H1 (cell line): ENCODE measurements at regions not wholly inside any gene's neighbourhood (a gene's known extent, or its start where the extent isn't known, plus 50 kb on each side); places are given as distances from the start of the nearest gene placed in this dataset.

Source experiments
- CTCF ChIA-PET: fragments of 300-600 bp; sonication (Branson Sonifier 250); formaldehyde crosslinking; loops from one replicate; lab custom pipeline; 2021; ENCODE audit not compliant: partially characterized antibody; lab: Charles Lee
- POLR2A ChIA-PET: fragments of 300-600 bp; sonication (Branson Sonifier 250); formaldehyde crosslinking; loops from one replicate; lab custom pipeline; 2021; ENCODE audit warnings: inconsistent platforms; ENCODE audit not compliant: partially characterized antibody; lab: Charles Lee
- DNase-seq, 2 experiments: peaks; one replicate each; pipeline versions ENCODE4 v3.0.0 to v3.0.0-alpha.2; 2010 to 2022; ENCODE audit warnings: low spot score in 2 of 2, low read depth in 1 of 2, mixed read lengths in 1 of 2
- FAIRE-seq: peaks from 2 replicates; lab custom pipeline; 2011; peaks lifted over from hg19 to GRCh38; lab: Jason Lieb, UNC
- H2AFZ ChIP-seq: 2 replicates; pipeline ENCODE4 v1.8.1; 2012; ENCODE audit warnings: low read length, inconsistent platforms
- H2AK5ac ChIP-seq: 2 replicates; pipeline ENCODE4 v1.6.1; 2013; ENCODE audit warnings: low read depth, low read length
- H2BK120ac ChIP-seq: replicated peaks from 2 replicates; pipeline ENCODE3; 2013; ENCODE audit warnings: low read depth, low read length, inconsistent platforms
- H2BK12ac ChIP-seq: 2 replicates; pipeline ENCODE4 v1.6.1; 2013; ENCODE audit warnings: low read depth, low read length
- H2BK15ac ChIP-seq: 2 replicates; pipeline ENCODE4 v1.6.1; 2013; ENCODE audit warnings: low read length
- H2BK20ac ChIP-seq: 2 replicates; pipeline ENCODE4 v1.6.1; 2013; ENCODE audit warnings: low read length
- H2BK5ac ChIP-seq: 2 replicates; pipeline ENCODE4 v1.6.1; 2013; ENCODE audit warnings: low read depth, low read length
- H3K14ac ChIP-seq: 2 replicates; pipeline ENCODE4 v1.6.1; 2013; ENCODE audit warnings: inconsistent platforms; ENCODE audit not compliant: insufficient read length
- H3K18ac ChIP-seq: 2 replicates; pipeline ENCODE4 v1.6.1; 2013; ENCODE audit warnings: low read length; ENCODE audit errors: extremely low read depth
- H3K23ac ChIP-seq: 2 replicates; pipeline ENCODE4 v1.6.1; 2013; ENCODE audit warnings: inconsistent platforms; ENCODE audit not compliant: insufficient read length
- H3K23me2 ChIP-seq: 2 replicates; pipeline ENCODE4 v1.6.1; 2013; ENCODE audit warnings: low read depth, low read length
- H3K27ac ChIP-seq: 2 replicates; pipeline ENCODE4 v1.6.1; 2011; ENCODE audit warnings: low read depth, low read length, inconsistent platforms
- H3K27me3 ChIP-seq, 4 experiments: replicated peaks in 1 of 4; 1 replicate in 1 of 4; 2 replicates in 3 of 4; pipeline versions ENCODE4 v1.6.1 to v1.8.1; 2011 to 2013; ENCODE audit warnings: low read length in 3 of 4, mild to moderate bottlenecking in 3 of 4, inconsistent platforms in 2 of 4, mixed read lengths in 2 of 4, moderate library complexity in 1 of 4; ENCODE audit not compliant: control insufficient read depth in 3 of 4, insufficient read depth in 3 of 4; ENCODE audit errors: extremely low read depth in 1 of 4
- H3K36me3 ChIP-seq, 4 experiments: 2 replicates each; pipeline versions ENCODE4 v1.6.1 to v1.8.1; 2011 to 2013; ENCODE audit warnings: mild to moderate bottlenecking in 4 of 4, low read length in 3 of 4, moderate library complexity in 2 of 4, control low read depth in 1 of 4, inconsistent platforms in 1 of 4; ENCODE audit not compliant: insufficient read depth in 4 of 4, control insufficient read depth in 2 of 4
- H3K4ac ChIP-seq: replicated peaks from 2 replicates; pipeline ENCODE3; 2013; ENCODE audit warnings: low read length, low read depth, mixed read lengths, inconsistent platforms; ENCODE audit not compliant: insufficient read length
- H3K4me1 ChIP-seq, 4 experiments: replicated peaks in 1 of 4; 1 replicate in 1 of 4; 2 replicates in 3 of 4; pipeline versions ENCODE4 v1.6.1 to v1.8.1; 2011 to 2013; ENCODE audit warnings: low read length in 3 of 4, inconsistent platforms in 2 of 4, mixed read lengths in 1 of 4; ENCODE audit not compliant: insufficient read depth in 4 of 4, control insufficient read depth in 3 of 4
- H3K4me2 ChIP-seq, 2 experiments: 2 replicates each; pipeline versions ENCODE4 v1.6.1 to v1.8.1; 2011 to 2013; ENCODE audit warnings: low read depth in 2 of 2, low read length in 2 of 2, control low read depth in 1 of 2, inconsistent platforms in 1 of 2, mild to moderate bottlenecking in 1 of 2; ENCODE audit not compliant: insufficient read depth in 1 of 2
- H3K4me3 ChIP-seq, 4 experiments: fragments of 200-600, 300-600 bp in 1 of 4; sonication (generic), shearing (Covaris generic), sonication (Bioruptor Twin) in 1 of 4; 2 replicates each; pipeline versions ENCODE4 v1.5.1 to v1.8.1; 2011 to 2016; ENCODE audit warnings: low read length in 4 of 4, low read depth in 3 of 4, control low read depth in 2 of 4, inconsistent platforms in 2 of 4, mild to moderate bottlenecking in 2 of 4, mixed read lengths in 1 of 4, moderate library complexity in 1 of 4; ENCODE audit not compliant: insufficient read depth in 2 of 4; ENCODE audit errors: extremely low read depth in 1 of 4
- H3K56ac ChIP-seq: replicated peaks from 2 replicates; pipeline ENCODE3; 2013; ENCODE audit warnings: low read depth, mild to moderate bottlenecking, mixed read lengths, low read length, inconsistent platforms; ENCODE audit not compliant: insufficient read length
- H3K79me1 ChIP-seq: 2 replicates; pipeline ENCODE4 v1.6.1; 2013; ENCODE audit warnings: low read depth, low read length, control low read depth
- H3K79me2 ChIP-seq, 2 experiments: 2 replicates each; pipeline versions ENCODE4 v1.6.1 to v1.8.1; 2012 to 2013; ENCODE audit warnings: low read length in 2 of 2, mild to moderate bottlenecking in 2 of 2, inconsistent platforms in 1 of 2; ENCODE audit not compliant: insufficient read depth in 2 of 2, control insufficient read depth in 1 of 2
- H3K9ac ChIP-seq, 4 experiments: replicated peaks in 1 of 4; 1 replicate in 1 of 4; 2 replicates in 3 of 4; pipeline versions ENCODE4 v1.6.1 to v1.8.1; 2011 to 2013; ENCODE audit warnings: low read depth in 3 of 4, low read length in 3 of 4, control low read depth in 2 of 4, mild to moderate bottlenecking in 2 of 4, moderate library complexity in 2 of 4, inconsistent platforms in 1 of 4; ENCODE audit errors: extremely low read depth in 1 of 4
- H3K9me3 ChIP-seq, 2 experiments: 2 replicates each; pipeline versions ENCODE4 v1.6.1 to v1.8.1; 2012 to 2013; ENCODE audit warnings: mild to moderate bottlenecking in 2 of 2, moderate library complexity in 2 of 2, control low read depth in 1 of 2, inconsistent platforms in 1 of 2, low read depth in 1 of 2, low read length in 1 of 2, mixed read lengths in 1 of 2; ENCODE audit not compliant: insufficient read depth in 2 of 2
- H4K20me1 ChIP-seq, 2 experiments: replicated peaks in 1 of 2; 2 replicates each; pipeline versions ENCODE3 to v1.8.1; 2011 to 2013; ENCODE audit warnings: inconsistent platforms in 2 of 2, low read length in 2 of 2, mild to moderate bottlenecking in 1 of 2; ENCODE audit not compliant: insufficient read depth in 2 of 2, control insufficient read depth in 1 of 2
- H4K5ac ChIP-seq: 2 replicates; pipeline ENCODE4 v1.6.1; 2013; ENCODE audit warnings: low read length, low read depth, mixed read lengths, inconsistent platforms; ENCODE audit not compliant: insufficient read length
- H4K8ac ChIP-seq: 2 replicates; pipeline ENCODE4 v1.8.0; 2013; ENCODE audit warnings: mild to moderate bottlenecking, moderate library complexity, low read length, inconsistent platforms; ENCODE audit not compliant: insufficient read depth; ENCODE audit errors: extremely low read depth
- H4K91ac ChIP-seq: replicated peaks from 2 replicates; pipeline ENCODE3; 2013; ENCODE audit warnings: low read length, mixed read lengths, inconsistent platforms; ENCODE audit not compliant: insufficient read length
- CEBPB ChIP-seq: IDR thresholded peaks from 2 replicates; pipeline ENCODE4 v1.6.1; 2012; ENCODE audit warnings: low read depth, low read length
- CHD1 ChIP-seq: IDR thresholded peaks from 2 replicates; pipeline ENCODE4 v1.6.1; 2012; ENCODE audit warnings: low read depth, low read length, improper control_type of control experiment
- SIN3A ChIP-seq, 2 experiments: IDR thresholded peaks in 1 of 2; conservative IDR thresholded peaks in 1 of 2; 2 replicates each; pipeline ENCODE4 v1.6.1; 2011 to 2012; ENCODE audit warnings: low read length in 2 of 2, improper control_type of control experiment in 1 of 2, low read depth in 1 of 2, mild to moderate bottlenecking in 1 of 2
- SP4 ChIP-seq: IDR thresholded peaks from 2 replicates; pipeline ENCODE4 v1.6.1; 2012; ENCODE audit warnings: low read length, inconsistent platforms
- TAF7 ChIP-seq: optimal IDR thresholded peaks from 2 replicates; pipeline ENCODE3; 2011; ENCODE audit warnings: low read depth, mild to moderate bottlenecking, inconsistent platforms, low read length, moderate library complexity, borderline replicate concordance
- WGBS, 2 experiments: shearing (Covaris generic) in 1 of 2; methylation state at CpG; one replicate each; pipeline versions ENCODE4 v1.1.6 to v1.1.7; 2013 to 2015; ENCODE audit warnings: low lambda C conversion rate in 2 of 2, mixed read lengths in 2 of 2, inconsistent platforms in 1 of 2, low coverage in 1 of 2, missing lambda C conversion rate in 1 of 2; ENCODE audit not compliant: insufficient replicate concordance in 2 of 2, insufficient coverage in 1 of 2, insufficient read length in 1 of 2; ENCODE audit errors: extremely low coverage in 1 of 2, missing lambda C conversion rate in 1 of 2; 5-methylcytosine and 5-hydroxymethylcytosine counted together

GRCh38 chr12:63220921-63221320 is 69.9 kb upstream of the AVPR1A start:
- ChIA-PET CTCF (no interaction called here), POLR2A (no interaction called here)
- Histone ChIP-seq H3K79me1 (no peaks in the 10 kb centered on the region), H3K9ac (no peak overlapping the region), H3K4me1 (no peaks in the 10 kb centered on the region), H2BK12ac (no peak overlapping the region), H2BK120ac (peak overlapping the region; percentile 47), H3K27ac (no peak overlapping the region), H3K56ac (no peak overlapping the region), H3K4me2 (no peak overlapping the region), H3K23me2 (no peaks in the 10 kb centered on the region), H3K36me3 (no peaks in the 10 kb centered on the region), H3K4ac (no peak overlapping the region), H2BK15ac (no peak overlapping the region), H3K9me3 (no peaks in the 10 kb centered on the region), H3K18ac (no peak overlapping the region), H2AFZ (no peak overlapping the region), H3K27me3 (no peaks in the 10 kb centered on the region), H2AK5ac (no peak overlapping the region), H3K4me3 (no peak overlapping the region), H2BK5ac (no peak overlapping the region), H4K8ac (no peak overlapping the region), H3K14ac (no peak overlapping the region), H4K5ac (no peak overlapping the region), H3K79me2 (no peaks in the 10 kb centered on the region), H4K91ac (no peak overlapping the region), H2BK20ac (no peak overlapping the region), H4K20me1 (no peaks in the 10 kb centered on the region), H3K23ac (no peak overlapping the region)
- no peak for DNase-seq
- no peak for FAIRE-seq
- WGBS, 2 experiments: 92% methylated on average over 1 of the region's 1 CpG; no CpG with 5 or more reads in 1 of the 2 experiments
- TF ChIP-seq SIN3A (conservative IDR thresholded peaks at IDR 0.05 in 1 of 2, IDR thresholded peaks at IDR 0.05 in 1 of 2; ENCODE audit: low read depth in 1 of 2, low read length in 2 of 2): no peak
- TF ChIP-seq CEBPB: no peak
- TF ChIP-seq TAF7: no peak
- TF ChIP-seq CHD1: no peak
- TF ChIP-seq SP4: no peak
